ENCODE measurements at regions not wholly inside any gene's neighbourhood (a gene's known extent, or its start where the extent isn't known, plus 50 kb on each side); places are given as distances from the start of the nearest gene placed in this dataset.

DNA sequence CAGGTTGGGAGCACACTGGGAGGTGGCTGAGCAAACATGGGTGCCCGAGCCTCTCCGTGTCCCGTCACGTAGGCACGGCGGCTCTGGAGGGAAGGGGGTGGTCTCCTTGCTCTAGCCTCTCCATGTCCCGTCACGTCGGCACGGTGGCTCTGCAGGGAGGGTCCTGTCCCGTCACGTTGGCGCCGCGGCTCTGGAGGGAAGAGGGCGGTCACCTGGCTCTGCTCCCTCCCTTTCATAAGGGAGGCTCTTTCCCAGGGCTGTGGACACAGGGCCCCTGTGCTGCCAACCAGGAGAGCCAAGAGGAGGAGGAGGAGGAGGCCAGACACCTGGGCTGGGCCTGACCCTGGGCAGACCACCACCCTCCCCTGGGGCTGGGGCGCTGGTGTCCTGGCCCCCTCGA lies 1173.7 kb downstream of the BRD1 start:
- no peak for DNase-seq (ENCODE audit: low read depth in 2 of 2)

DNA sequence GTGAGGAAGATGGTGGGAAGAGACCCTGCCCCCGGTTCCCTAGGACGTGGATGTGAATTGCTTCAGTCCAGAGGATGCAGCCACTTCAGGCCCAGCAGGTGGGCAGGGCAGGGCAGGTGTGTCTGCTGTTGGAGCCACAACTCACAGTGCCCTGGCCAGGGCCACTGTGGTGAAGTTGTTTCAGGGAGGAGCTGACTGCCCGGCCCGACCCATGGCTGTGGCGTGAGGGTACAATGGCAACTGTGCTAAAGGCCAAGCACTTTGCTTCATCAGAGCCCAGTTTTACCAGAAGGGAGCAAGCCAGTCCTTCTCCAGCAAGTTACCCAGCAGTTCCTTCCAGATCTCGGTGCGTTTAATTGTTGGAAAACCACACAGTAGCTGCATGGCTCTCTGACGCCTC lies 1174.4 kb downstream of the BRD1 start:
- no peak for DNase-seq (ENCODE audit: low read depth in 2 of 2)

DNA sequence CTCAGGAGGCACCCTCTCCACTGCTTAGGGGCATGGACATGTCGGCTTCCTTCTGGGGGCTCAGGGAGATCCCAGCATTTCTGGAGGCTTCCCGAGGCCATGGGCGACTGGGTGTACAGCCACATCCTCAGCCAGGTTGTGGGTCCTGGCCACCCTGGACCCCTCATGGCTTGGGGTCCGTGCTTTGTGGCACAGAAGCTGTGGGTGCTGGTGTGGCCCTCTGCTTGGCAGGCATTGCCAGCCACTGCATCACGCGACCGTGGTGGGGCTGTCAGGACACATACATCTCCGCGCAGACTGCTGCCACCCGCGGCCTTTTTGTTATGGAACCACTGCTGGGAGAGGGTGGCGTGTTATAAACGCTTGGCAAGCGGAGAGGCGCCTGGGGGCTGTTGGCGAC lies 1174.9 kb downstream of the BRD1 start:
- DNase-seq (ENCODE audit: low read depth in 2 of 2), result no peak

DNA sequence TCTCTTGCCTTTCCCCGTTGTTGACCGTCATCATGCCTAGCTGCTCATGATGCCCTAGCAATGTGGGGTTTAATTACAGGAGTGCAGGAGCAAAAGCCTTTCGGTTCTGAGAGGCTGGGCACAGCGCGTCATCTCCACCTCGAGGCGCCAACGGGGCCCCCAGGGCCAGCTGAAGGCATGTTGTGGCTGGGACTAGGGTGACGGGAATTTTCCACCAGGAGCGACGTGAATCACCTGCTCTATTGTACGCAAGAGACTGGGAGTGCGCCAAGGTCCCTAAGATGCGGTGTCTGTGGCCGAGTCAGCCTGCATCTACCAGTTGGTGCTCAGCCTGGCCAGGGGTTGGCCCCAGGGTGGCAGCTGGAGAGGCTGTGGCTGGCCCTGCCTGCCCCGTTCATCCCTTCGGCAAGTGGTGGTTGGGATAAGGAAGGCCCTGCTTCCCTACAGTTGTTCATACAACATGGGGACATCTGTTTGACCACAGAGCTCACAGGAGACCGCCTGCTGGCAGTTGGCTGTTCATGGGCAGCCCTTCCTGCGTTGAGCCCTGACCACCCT lies 1175.6 kb downstream of the BRD1 start:
- no peak for DNase-seq (ENCODE audit: low read depth in 2 of 2)

DNA sequence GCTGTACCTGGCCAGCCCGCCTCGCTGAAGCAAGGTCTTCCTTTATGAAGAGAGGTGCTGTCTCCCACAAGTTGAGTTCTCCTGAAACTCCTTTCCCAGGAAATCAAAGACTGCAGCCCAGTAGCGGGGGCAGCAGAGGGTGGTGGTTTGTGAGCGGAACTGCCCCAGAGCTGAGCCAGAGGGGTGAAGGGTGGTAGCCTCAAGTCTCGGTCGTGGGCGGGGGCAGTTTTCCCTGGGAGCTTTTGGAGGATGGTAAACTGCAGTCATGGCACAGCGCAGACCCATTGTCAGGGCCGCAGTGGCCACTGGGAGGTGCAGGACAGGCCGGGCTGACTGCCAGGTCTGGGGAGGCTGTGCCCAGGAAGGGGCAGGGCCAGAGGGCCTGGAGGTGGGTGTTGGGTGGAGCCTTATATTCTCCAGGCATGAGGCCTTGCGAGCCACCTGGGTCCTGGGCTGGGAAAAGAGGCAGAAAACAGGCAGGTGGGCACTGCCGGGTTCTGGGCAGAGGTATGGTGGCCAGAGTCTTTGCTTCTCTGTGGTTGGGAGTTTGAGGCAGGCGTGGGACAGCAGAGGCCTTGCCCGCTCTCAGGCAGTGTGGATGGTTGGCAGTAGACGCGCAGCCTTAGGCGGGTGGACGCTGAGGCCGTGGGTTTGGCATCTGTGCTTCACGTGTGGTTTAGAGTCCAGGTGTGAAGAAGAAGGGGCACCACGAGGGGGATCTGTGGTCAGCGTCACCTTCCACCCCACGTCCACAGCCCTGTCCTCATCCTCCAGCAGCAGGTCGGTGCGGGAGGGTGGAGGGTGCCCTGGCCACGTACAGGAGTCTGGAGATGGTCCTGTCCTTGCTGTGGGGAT lies 1176.4 kb downstream of the BRD1 start:
- no peak for DNase-seq (ENCODE audit: low read depth in 2 of 2)

DNA sequence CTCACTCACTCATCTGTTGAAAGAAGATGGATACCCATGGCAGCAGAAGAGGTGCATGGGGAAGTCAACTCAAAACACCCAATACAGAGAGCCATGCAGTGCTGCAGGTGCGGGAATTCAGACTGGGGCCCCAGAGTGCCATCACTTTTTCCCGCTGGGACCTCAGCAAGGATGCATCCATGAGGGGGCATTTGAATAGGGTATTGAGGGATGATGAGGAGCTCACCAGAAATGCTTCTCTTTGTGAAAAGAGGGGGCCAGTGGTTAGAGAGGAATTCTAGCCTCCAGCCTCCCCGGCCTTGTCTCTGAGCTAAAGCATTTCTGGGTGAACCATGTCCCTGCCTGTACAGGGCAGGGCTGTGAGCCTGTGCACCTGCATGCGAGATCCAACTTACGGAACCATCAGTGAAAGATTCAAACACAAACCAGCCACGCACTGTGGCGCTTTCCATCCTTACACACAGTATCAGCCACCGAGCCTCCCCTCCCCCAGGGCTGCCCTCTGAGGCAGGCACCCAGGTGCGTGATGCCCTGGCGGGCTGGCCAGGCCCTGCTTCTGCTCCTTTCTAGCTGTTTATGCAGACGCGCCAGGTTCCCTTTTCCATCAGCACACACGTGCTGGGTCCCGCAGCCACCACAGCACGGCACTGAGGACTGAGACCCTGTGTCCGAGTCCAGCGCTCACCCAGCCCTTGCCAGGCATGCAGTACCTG lies 1177.2 kb downstream of the BRD1 start:
- DNase-seq (ENCODE audit: low read depth in 2 of 2), result no peak

DNA sequence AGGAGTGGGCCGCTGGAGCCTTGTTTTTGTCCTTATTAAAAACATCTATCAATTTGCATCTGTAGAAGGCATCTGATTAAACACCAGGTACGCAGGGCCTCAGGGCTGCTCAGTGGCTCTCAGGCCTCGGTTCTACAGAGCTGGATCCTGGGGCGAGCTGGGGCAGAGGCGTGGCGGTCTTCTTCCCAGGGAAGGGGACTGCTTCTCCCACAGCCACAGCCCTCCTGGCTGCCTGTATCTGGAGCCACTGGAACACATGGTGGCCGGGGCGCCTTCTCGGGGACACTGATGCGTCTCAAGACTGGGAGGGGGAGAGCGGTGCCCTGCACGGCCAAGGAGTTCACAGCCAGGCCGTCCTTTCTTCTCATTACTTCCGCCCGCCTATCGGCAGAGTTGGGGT lies 1178.2 kb downstream of the BRD1 start:
- no peak for DNase-seq (ENCODE audit: low read depth in 2 of 2)

DNA sequence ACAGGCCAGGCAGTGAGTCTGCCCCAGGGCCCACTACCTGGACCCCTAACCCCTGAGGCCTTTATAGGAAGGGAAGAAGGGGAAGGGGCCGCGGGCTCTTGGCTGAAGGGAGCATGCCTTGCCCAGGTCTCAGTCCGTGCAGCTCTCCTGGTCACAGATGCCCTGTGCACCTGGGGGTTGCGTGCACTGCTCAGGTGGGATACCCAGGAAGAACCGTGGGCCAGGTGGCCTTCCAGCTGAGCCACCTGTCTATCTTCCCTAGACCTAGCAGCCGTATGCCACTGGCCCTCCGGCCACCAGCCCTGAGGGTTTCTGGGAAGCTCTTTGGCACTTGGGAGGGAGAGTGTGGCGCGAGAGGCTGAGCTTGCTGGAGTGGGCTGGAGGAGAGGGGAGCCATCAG lies 1178.6 kb downstream of the BRD1 start:
- DNase-seq (ENCODE audit: low read depth in 2 of 2), result no peak

DNA sequence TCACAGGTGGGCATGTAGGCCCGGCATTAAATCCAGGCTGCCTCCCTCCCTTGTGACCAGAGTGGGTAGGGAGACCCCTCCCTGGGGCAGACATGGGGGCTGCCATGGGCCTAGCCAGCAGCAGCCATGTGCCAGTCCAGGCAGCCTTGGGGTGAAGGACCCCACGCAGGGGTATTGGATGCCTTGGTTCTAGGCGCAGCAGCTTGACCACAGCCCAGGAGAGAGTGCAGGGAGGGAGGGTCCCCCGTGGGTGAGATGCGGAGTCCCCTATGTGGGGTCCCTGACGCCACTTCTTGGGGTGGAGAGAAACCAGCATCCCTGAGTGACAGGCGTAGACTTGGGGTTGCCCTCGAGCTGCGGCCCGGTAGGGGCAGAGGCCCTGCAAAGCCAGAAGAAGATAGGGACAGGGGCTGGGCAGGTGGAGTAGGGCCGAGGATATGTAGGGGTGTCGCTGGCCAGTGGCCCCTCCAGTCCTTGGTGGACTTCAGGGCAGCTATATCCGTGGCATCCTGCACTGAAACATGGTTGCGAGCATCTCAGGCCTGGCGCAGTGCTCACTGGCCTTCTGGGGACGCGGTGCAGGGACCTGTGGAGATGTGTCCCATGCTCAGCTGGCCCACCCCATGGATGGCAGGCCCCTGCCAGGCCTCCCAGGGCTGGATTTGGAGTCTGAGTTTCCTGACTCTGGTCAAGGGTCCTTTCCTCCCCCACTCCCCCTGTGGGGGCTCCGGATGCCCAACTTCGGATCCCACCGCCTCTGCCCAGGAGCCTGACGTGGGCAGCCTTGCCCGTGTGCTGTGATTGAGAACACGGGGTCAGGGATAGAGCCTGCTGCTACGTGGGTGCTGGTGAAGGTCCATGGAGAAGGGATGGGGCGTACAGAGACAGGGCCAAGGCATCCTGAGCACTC lies 1179.8 kb downstream of the BRD1 start:
- DNase-seq (ENCODE audit: low read depth in 2 of 2), result no peak

DNA sequence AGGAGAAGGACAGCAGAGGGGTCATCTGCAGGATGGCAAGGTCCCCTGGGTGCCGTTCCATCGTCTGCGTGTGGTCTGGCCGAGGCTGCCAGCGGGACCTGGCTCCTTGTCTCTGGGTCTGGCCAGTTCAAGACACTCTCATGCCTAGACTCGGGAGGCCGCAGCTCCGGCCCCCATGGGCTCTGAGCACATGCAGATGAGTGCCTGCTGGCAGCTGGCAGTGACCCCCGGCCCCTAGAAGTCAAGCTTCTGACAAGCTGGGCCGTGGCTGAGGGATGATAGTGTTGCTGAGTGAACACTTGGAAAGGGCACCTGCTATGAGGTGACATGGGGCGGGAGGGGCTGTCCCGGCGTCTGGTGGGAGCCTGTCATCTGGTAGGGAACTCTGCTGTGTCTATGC lies 1180.6 kb downstream of the BRD1 start:
- DNase-seq (ENCODE audit: low read depth in 2 of 2), result no peak

DNA sequence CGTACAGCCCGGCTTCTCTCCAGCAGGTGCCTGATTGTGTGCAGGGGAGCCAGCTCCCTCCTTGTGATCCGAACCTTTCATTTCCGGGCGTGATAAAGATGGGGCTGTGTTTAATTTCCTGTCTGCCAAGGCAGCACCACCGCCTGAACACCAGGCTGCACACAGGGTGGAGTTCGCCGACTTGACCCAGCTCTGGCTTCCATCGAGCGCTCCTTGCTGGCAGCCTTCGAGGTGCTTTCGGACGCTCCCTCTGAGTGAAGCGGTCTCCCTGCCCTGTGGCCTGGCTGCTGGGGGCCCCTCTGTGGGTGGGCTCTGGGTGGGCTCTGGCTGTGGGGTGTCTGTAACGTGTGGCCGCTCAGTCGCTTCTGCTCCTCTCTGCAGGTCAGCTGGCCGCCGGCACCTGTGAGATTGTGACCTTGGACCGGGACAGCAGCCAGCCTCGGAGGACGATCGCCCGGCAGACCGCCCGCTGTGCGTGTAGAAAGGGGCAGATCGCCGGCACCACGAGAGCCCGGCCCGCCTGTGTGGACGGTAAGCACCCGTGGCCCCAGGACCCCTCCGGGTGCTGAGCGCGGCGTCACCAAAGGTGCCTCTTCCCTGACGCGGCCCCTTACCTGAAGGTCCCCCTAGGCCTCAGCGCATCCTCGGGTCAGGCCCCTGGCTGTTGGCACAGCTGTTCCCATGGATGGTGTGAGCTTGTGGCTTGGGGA lies 1181.3 kb downstream of the BRD1 start:
- DNase-seq (ENCODE audit: low read depth in 2 of 2), result no peak

DNA sequence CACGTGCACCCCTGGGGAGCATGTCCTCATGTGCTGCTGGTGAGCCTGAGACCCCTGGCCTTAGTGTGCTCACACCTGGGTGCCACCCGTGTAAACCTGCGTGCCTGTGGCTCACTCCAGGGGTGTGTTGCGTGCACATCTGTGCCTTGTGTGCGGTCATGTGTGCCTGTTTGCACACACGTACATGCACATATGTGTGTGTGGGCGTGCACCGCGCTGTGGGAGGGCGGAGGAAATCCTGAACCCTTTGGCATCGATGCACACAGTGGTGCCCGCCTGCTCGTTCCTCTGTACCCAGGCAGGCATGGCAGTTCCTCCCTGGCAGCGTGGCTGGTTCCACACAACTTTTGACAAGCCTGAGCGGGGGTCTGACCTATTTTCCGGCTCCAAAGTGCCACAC lies 1181.9 kb downstream of the BRD1 start:
- DNase-seq (ENCODE audit: low read depth in 2 of 2), result no peak

DNA sequence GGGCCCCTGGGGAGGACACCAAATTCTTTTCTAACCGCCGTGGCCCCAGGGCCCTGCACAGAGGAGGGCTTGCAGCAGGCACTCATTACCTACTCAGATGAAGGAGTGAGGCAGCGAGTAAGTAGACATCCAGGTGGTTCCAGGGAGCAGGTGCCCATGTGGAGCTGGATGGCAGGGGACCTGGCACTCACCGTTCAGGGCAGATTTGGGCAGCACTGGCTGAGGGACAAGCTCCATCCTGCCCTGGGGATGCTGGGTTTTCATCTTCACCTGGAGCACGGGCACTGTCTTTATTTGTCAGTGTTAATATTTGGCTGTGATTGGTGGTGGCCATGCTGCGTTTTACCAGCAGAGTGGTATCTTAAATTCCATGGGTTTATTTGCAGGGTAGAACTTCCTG lies 1182.7 kb downstream of the BRD1 start:
- no peak for DNase-seq (ENCODE audit: low read depth in 2 of 2)

DNA sequence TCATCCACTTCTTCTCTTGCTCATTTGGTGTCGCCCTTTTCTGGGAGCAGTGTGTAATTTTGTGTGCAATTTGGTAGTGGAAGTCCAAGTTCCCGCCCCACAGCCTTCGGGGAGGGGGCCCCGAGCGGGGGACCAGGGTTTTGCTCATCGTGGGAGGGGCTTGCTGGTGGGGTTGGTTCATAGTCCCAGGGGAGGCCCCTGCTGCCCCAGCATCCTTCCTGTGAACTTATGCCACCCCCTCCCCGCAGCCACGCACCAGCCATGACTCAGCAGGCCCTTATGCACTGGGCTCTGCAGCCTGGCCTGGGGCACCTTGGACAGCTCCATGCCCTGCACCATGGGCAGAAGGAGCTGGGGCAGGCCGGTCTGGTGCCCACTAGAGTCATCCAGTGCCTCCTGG lies 1183.6 kb downstream of the BRD1 start:
- DNase-seq (ENCODE audit: low read depth in 2 of 2), result no peak

DNA sequence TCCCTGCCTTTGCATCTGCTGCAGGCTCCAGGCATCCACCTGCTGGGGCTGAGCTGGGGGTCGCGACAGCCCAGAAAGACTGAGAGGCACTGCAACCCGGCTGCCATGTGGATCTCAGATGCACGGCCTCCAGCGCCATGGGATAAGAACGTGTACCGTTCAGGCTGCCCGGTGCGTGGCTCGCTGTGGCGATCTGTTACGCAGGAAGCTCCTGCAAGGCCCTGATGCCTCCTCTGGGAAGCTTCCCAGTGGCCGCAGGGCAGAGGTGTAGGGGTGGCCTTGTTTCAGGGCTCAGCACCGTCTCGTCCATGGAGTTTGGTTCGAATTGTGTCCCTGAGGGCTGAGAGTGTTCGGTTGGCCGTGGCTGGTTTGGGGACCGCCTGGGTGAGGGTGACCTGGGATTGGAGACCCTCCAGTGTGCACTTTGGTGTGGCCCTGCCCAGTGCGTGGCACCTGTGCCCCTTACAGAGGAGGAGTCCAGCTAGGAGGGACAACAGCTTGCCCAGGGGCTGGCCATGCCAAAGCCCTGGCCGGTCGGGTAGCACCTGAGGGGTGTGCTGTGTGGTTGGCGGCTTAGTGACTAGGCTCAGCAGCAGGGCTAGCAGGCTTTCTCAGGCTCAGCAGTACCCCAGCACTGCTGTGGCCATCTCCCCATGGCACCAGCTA lies 1184.5 kb downstream of the BRD1 start:
- DNase-seq (ENCODE audit: low read depth in 2 of 2), result no peak

DNA sequence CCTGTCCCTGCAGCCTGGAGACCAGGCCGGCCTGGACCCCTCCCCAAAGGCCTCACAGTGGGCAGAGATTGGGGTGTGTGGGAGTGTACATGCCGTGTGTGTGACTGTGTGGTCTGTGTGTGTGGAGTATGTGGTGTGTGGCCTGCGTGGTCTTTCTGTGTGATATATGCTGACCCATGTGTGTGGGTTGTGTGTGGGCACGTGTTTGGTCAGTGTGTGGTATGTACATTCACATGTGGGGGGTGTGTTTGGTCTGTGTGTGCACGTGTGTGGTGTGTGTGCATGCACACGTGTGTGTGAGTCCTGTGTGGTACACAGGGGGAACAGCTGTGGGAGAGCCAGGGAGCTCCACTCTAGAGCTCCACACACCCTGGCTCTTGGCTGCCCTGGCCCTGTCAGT lies 1185.1 kb downstream of the BRD1 start:
- DNase-seq (ENCODE audit: low read depth in 2 of 2), result no peak

DNA sequence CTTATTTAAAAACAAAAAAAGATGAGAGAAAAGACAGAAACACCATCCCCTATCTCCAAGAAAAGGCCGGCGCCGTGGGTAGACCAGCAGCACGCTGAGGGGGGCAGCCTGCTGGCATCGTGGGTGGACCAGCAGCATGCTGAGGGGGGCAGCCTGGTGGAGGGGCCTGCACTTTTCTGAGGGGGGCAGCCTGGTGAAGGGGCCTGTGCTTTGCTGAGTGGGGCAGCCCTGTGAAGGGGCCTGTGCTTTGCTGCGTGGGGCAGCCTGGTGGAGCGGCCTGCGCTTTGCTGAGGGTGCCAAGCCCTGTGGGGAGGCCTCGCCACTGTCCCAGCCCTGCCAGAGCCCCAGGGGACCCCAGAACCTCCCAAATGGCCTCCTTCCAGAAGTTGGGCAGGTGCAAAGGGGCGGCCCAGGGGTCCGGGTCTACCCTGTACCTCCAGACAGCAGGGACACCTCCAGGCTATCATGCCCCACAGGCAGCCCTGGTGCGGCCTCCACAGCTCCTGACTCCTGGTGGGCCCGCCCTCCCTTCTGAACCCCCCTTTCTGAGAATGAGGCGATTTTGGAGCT lies 1185.7 kb downstream of the BRD1 start:
- no peak for DNase-seq (ENCODE audit: low read depth in 2 of 2)

DNA sequence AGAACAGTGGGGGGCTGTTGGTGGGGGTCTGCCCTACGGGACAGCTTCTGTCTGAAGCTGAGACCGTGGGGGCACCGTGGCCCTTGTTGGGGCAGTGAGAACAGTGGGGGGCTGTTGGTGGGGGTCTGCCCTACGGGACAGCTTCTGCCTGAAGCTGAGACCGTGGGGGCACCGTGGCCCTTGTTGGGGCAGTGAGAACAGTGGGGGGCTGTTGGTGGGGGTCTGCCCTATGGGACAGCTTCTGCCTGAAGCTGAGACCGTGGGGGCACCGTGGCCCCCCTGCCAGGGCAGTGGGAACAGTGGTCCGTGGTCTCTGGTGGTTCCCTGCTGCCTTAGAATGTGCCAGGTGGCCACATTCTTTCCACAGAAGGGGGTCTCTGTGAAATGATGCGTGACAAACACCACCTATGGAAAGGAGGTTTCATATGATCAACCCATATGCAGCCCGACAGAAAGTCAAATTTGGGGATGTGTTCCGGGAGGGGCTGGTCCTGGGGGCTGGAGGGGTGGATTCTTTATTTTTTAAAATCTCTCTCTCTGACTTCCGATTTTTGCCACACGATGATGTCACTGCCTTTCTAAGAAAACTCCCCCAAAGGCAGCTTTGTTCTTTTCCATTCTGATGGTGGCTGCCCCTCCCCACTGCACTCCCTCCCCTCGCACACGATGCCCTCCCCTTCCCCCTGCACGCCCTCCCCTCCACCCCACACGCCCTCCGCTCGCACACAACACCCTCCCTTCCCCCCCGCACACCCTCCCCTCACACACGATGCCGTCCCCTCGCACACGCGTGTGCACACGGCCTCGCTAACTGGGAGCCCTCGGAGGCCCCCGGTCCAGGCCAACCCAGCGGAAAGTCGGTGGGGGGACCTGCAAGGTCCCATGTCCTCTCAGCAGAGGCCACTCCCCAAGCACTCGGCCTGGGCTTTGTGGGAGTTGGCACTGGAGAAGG lies 1186.5 kb downstream of the BRD1 start:
- no peak for DNase-seq (ENCODE audit: low read depth in 2 of 2)
